Uterus (tissue), 3 donors: ENCODE measurements at regions not wholly inside any gene's neighbourhood (a gene's known extent, or its start where the extent isn't known, plus 50 kb on each side); places are given as distances from the start of the nearest gene placed in this dataset. TPM values are rescaled to one million over a fixed set of nuclear protein-coding genes. Genes with fewer than 3 reads are reported as not detected.

Source experiments
- DNase-seq, 2 donors: peaks; one replicate each; pipeline ENCODE4 v3.0.0-alpha.2; 2019 to 2020
- H3K27ac ChIP-seq, 2 donors: fragments of 200-600 bp; sonication (generic); 1 replicate in 1 of 2; 2 replicates in 1 of 2; pipeline ENCODE4 v1.5.1; 2016 to 2018
- H3K27me3 ChIP-seq, 2 donors: fragments of 200-600 bp; sonication (generic); one replicate each; pipeline ENCODE4 v1.5.1; 2018 to 2019; ENCODE audit warnings: control low read depth in 1 of 2
- H3K36me3 ChIP-seq, 2 donors: fragments of 200-600 bp; sonication (generic); one replicate each; pipeline ENCODE4 v1.5.1; 2019; ENCODE audit warnings: control low read depth in 1 of 2
- H3K4me1 ChIP-seq, 2 donors: fragments of 200-600 bp; sonication (generic); one replicate each; pipeline ENCODE4 v1.5.1; 2018 to 2019; ENCODE audit warnings: control low read depth in 1 of 2
- H3K4me3 ChIP-seq, 2 donors: fragments of 200-600 bp; sonication (generic); 1 replicate in 1 of 2; 2 replicates in 1 of 2; pipeline ENCODE4 v1.5.1; 2018 to 2019; ENCODE audit warnings: mild to moderate bottlenecking in 1 of 2
- H3K9me3 ChIP-seq, 2 donors: fragments of 200-600 bp; sonication (generic); one replicate each; pipeline ENCODE4 v1.5.1; 2019; ENCODE audit warnings: control low read depth in 1 of 2
- POLR2A ChIP-seq, 2 donors: fragments of 450-650 bp; IDR thresholded peaks; one replicate each; pipeline ENCODE4 v1.6.1; 2016; ENCODE audit warnings: antibody characterized with exemption in 2 of 2, mild to moderate bottlenecking in 1 of 2, moderate library complexity in 1 of 2
- intact Hi-C: fragments of 100-400 bp; cut with DNase I; formaldehyde crosslinking; loops from one replicate; pipeline ENCODE4 v1.15.1; 2023; ENCODE audit warnings: low total_unique reads
- small RNA-seq: library from RNA; depleted of rRNA; stranded (forward); fragments of <200 nt; gene quantifications from one replicate; pipeline ENCODE3, GENCODE V24; 2016
- donor health status: DM: yes; HTN: yes; CAD: no.

GRCh38 chr20:6173481-6173880 is 50.7 kb upstream of the FERMT1 start:
- no peak overlapping the region for H3K4me3 ChIP-seq
- H3K27me3 ChIP-seq, result no peaks in the 10 kb centered on the region
- DNase-seq, result no peak
- intact Hi-C loops, result no loop called here
- no peaks in the 10 kb centered on the region for H3K36me3 ChIP-seq
- no peaks in the 10 kb centered on the region for H3K4me1 ChIP-seq
- H3K9me3 ChIP-seq, result no peaks in the 10 kb centered on the region
- H3K27ac ChIP-seq, result no peak overlapping the region
- no peak for TF ChIP-seq POLR2A (IDR thresholded peaks at IDR 0.05)

Small RNAs in the stretch of these regions (small RNA-seq; reads per million reads assigned to genes)
- not detected for gene AL109618.2
